ENCODE measurements at regions not wholly inside any gene's neighbourhood (a gene's known extent, or its start where the extent isn't known, plus 50 kb on each side); places are given as distances from the start of the nearest gene placed in this dataset.

GRCh38 chr22:22060200-22061084 lies 77.9 kb upstream of the TOP3B start:
- H3K27me3 ChIP-seq (replicated peaks in 1 of 4; ENCODE audit: control insufficient read depth in 3 of 4, extremely low read depth in 1 of 4, insufficient read depth in 3 of 4, low read length in 3 of 4) = peaks cover 49 to 84% (median 76%) of the 10 kb centered on the region in 4 experiments
- no peaks in the 10 kb centered on the region for H3K23me2 ChIP-seq (ENCODE audit: low read depth, low read length)
- H2BK12ac ChIP-seq (ENCODE audit: low read depth, low read length) = no peak overlapping the region
- H3K27ac ChIP-seq (ENCODE audit: low read depth, low read length) = no peak overlapping the region
- no peak overlapping the region for H3K4me3 ChIP-seq (ENCODE audit: extremely low read depth in 1 of 4, insufficient read depth in 2 of 4, low read depth in 3 of 4, low read length in 4 of 4)
- peak overlapping the region; percentile 16 for H4K91ac ChIP-seq (replicated peaks; ENCODE audit: insufficient read length, low read length)
- no peak overlapping the region for H3K4me2 ChIP-seq (ENCODE audit: insufficient read depth in 1 of 2, low read depth in 2 of 2, low read length in 2 of 2)
- no peak overlapping the region for H3K14ac ChIP-seq (ENCODE audit: insufficient read length)
- H2BK15ac ChIP-seq (ENCODE audit: low read length) = no peak overlapping the region; the same call in 1 of the 2 replicates
- H2BK120ac ChIP-seq (replicated peaks; ENCODE audit: low read depth, low read length) = no peak overlapping the region
- no peak overlapping the region for H3K56ac ChIP-seq (replicated peaks; ENCODE audit: insufficient read length, low read depth, low read length)
- H2BK20ac ChIP-seq (ENCODE audit: low read length) = no peak overlapping the region
- no peaks in the 10 kb centered on the region for H3K79me1 ChIP-seq (ENCODE audit: low read depth, low read length)
- POLR2A ChIA-PET (ENCODE audit: partially characterized antibody) = no interaction called here
- no peak overlapping the region for H2AK5ac ChIP-seq (ENCODE audit: low read depth, low read length)
- H4K20me1 ChIP-seq (replicated peaks in 1 of 2; ENCODE audit: control insufficient read depth in 1 of 2, insufficient read depth in 2 of 2, low read length in 2 of 2) = no peaks in the 10 kb centered on the region
- no peak overlapping the region for H3K4ac ChIP-seq (replicated peaks; ENCODE audit: insufficient read length, low read depth, low read length)
- no peak overlapping the region for H3K9ac ChIP-seq (replicated peaks in 1 of 4; ENCODE audit: extremely low read depth in 1 of 4, low read depth in 3 of 4, low read length in 3 of 4)
- H3K23ac ChIP-seq (ENCODE audit: insufficient read length) = no peak overlapping the region
- H4K5ac ChIP-seq (ENCODE audit: insufficient read length, low read depth, low read length) = no peak overlapping the region
- no peaks in the 10 kb centered on the region for H3K9me3 ChIP-seq (ENCODE audit: insufficient read depth in 2 of 2, low read depth in 1 of 2, low read length in 1 of 2)
- CTCF ChIA-PET (ENCODE audit: partially characterized antibody) = interaction anchor here (0.5 to 3.3 kb wide), 43 partner anchors 8 to 191 kb away, joined by 3 to 19 read pairs (median 3); partner anchors contain the start of gene PPM1F
- no peaks in the 10 kb centered on the region for H3K36me3 ChIP-seq (ENCODE audit: control insufficient read depth in 2 of 4, insufficient read depth in 4 of 4, low read length in 3 of 4)
- no peak overlapping the region for H2AFZ ChIP-seq (ENCODE audit: low read length)
- no peak overlapping the region for H3K18ac ChIP-seq (ENCODE audit: extremely low read depth, low read length)
- peaks cover 0 to 3% (median 0%) of the 10 kb centered on the region in 4 experiments; a peak in 3 of 7 replicates for H3K4me1 ChIP-seq (replicated peaks in 1 of 4; ENCODE audit: control insufficient read depth in 3 of 4, insufficient read depth in 4 of 4, low read length in 3 of 4)
- no peaks in the 10 kb centered on the region for H3K79me2 ChIP-seq (ENCODE audit: control insufficient read depth in 1 of 2, insufficient read depth in 2 of 2, low read length in 2 of 2)
- WGBS, 2 experiments (ENCODE audit: extremely low coverage in 1 of 2, insufficient coverage in 1 of 2, insufficient read length in 1 of 2, insufficient replicate concordance in 2 of 2, low coverage in 1 of 2, low lambda C conversion rate in 2 of 2, missing lambda C conversion rate in 1 of 2) = 55% methylated on average over 11 of the region's 11 CpGs; no CpG with 5 or more reads in 1 of the 2 experiments
- DNase-seq (ENCODE audit: low read depth in 1 of 2, low spot score in 2 of 2) (peak; percentile 23 to 97), FAIRE-seq (no peak)
- H2BK5ac ChIP-seq (ENCODE audit: low read depth, low read length) = no peak overlapping the region
- H4K8ac ChIP-seq (ENCODE audit: extremely low read depth, insufficient read depth, low read length) = peak overlapping the region; percentile 93; the same call in 1 of the 2 replicates
- TF ChIP-seq SRF (IDR thresholded peaks at IDR 0.05; ENCODE audit: low read depth, low read length) (no peak), EZH2 (IDR thresholded peaks at IDR 0.05; ENCODE audit: low read depth, low read length, severe bottlenecking) (no peak), CTCF (IDR thresholded peaks at IDR 0.05; ENCODE audit: control extremely low read depth in 1 of 3, insufficient read depth in 1 of 3, low read depth in 1 of 3, low read length in 3 of 3) (peak; percentile 94 to 95 (median 95)), EP300 (IDR thresholded peaks at IDR 0.05; ENCODE audit: borderline replicate concordance in 1 of 2, low read depth in 2 of 2, low read length in 2 of 2) (no peak), TAF1 (IDR thresholded peaks at IDR 0.05; ENCODE audit: low read depth, low read length) (no peak), USF2 (IDR thresholded peaks at IDR 0.05; ENCODE audit: low read length) (no peak), SIX5 (IDR thresholded peaks at IDR 0.05; ENCODE audit: low read depth, low read length) (no peak), BACH1 (IDR thresholded peaks at IDR 0.05; ENCODE audit: low read length) (no peak)
